Colonic mucosa (tissue), 4 donors: ENCODE measurements at regions not wholly inside any gene's neighbourhood (a gene's known extent, or its start where the extent isn't known, plus 50 kb on each side); places are given as distances from the start of the nearest gene placed in this dataset.

Experiments used
- DNase-seq: peaks from one replicate; pipeline ENCODE4 v3.0.0-alpha.2; 2020
- H3K27ac ChIP-seq: fragments of 200-600 bp; one replicate; pipeline ENCODE4 v1.8.0; 2021
- H3K27me3 ChIP-seq: fragments of 200-600 bp; one replicate; pipeline ENCODE4 v1.8.0; 2021
- H3K36me3 ChIP-seq: fragments of 200-600 bp; one replicate; pipeline ENCODE4 v1.8.0; 2021
- H3K4me1 ChIP-seq: fragments of 200-600 bp; one replicate; pipeline ENCODE4 v1.8.0; 2021; ENCODE audit warnings: mild to moderate bottlenecking
- H3K4me3 ChIP-seq: fragments of 200-600 bp; one replicate; pipeline ENCODE4 v1.8.0; 2021
- H3K9ac ChIP-seq, 2 donors: one replicate each; pipeline ENCODE4 v1.7.0; 2013; ENCODE audit warnings: control low read depth in 2 of 2, low read depth in 2 of 2, low read length in 2 of 2
- H3K9me3 ChIP-seq: fragments of 200-600 bp; one replicate; pipeline ENCODE4 v1.8.0; 2021
- intact Hi-C: fragments of 100-400 bp; cut with DNase I; formaldehyde crosslinking; loops from one replicate; pipeline ENCODE4 v1.14.1; 2022
- TF ChIP-seq, protein P1 (sequence below): fragments of 200-600 bp; IDR thresholded peaks from one replicate; pipeline ENCODE4 v1.8.0; 2022; ENCODE audit warnings: antibody characterized with exemption, mild to moderate bottlenecking
- donor health status: healthy.
- donor health status: DM: no; HTN: no; CAD: no.
- donor health status: DM: no; HTN: no; CAD: no.

DNA sequence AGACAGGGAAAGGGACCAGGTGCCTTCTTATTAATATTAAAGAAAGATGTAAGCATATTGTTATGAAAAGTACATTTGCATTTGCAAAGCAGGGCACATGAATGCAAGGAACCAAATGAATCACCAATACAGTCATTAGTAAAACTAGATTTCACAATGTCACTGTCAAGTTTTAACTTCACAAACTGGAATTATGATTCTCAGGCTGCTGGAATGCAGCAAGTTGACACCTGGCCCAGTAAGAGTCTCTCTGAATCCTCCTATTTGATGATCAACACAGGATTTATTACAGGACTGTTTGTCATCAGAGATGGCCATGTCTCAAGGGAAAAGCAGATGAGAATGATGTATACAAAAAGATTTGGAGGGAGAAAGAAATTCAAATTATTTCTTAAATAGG, 72.9 kb upstream of the STK39 start:
- no peaks in the 10 kb centered on the region for H3K27me3 ChIP-seq
- no peaks in the 10 kb centered on the region for H3K9me3 ChIP-seq
- H3K36me3 ChIP-seq = no peaks in the 10 kb centered on the region
- no peak overlapping the region for H3K9ac ChIP-seq
- no peak overlapping the region for H3K27ac ChIP-seq
- intact Hi-C loops = no loop called here
- DNase-seq = no peak
- no peaks in the 10 kb centered on the region for H3K4me1 ChIP-seq
- H3K4me3 ChIP-seq = no peak overlapping the region
- TF ChIP-seq, protein P1, sequence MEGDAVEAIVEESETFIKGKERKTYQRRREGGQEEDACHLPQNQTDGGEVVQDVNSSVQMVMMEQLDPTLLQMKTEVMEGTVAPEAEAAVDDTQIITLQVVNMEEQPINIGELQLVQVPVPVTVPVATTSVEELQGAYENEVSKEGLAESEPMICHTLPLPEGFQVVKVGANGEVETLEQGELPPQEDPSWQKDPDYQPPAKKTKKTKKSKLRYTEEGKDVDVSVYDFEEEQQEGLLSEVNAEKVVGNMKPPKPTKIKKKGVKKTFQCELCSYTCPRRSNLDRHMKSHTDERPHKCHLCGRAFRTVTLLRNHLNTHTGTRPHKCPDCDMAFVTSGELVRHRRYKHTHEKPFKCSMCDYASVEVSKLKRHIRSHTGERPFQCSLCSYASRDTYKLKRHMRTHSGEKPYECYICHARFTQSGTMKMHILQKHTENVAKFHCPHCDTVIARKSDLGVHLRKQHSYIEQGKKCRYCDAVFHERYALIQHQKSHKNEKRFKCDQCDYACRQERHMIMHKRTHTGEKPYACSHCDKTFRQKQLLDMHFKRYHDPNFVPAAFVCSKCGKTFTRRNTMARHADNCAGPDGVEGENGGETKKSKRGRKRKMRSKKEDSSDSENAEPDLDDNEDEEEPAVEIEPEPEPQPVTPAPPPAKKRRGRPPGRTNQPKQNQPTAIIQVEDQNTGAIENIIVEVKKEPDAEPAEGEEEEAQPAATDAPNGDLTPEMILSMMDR = no peak

DNA sequence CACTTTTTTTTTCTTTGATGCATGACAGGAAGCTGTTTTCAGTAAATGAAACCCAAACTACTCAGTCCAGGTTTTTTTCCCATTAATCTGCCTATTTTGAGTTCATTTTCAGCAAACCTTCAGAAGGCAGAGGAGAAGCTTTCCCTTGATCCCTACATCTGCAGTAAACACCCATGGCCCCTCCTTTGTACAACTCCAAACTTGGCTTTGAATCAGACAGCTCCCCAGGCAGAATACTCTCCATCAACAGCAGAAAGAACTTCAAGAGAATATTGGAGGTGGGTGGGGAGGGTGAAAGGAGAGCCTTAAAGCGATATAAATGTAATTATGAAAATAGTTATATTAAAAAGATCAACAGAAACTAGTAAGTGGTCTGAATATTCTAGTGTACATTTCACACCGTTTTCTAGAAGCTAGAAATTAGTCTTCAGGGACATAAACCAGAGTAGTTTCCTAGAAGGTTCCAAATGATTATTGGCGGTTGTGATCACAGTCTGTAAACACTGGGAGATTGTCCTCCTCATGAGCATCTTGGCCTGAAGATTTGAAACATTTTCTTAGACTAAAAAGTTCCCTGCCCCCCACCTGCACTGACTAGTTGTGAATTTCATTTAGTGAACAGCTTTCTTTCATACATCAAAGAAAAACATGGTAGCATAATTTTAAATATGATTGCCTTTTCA, 75.1 kb upstream of the STK39 start:
- intact Hi-C loops = no loop called here
- TF ChIP-seq, protein P1 = no peak
- H3K4me3 ChIP-seq = no peak overlapping the region
- H3K9ac ChIP-seq = no peak overlapping the region
- no peaks in the 10 kb centered on the region for H3K9me3 ChIP-seq
- H3K4me1 ChIP-seq = no peaks in the 10 kb centered on the region
- no peak overlapping the region for H3K27ac ChIP-seq
- H3K27me3 ChIP-seq = no peaks in the 10 kb centered on the region
- no peaks in the 10 kb centered on the region for H3K36me3 ChIP-seq
- no peak for DNase-seq

DNA sequence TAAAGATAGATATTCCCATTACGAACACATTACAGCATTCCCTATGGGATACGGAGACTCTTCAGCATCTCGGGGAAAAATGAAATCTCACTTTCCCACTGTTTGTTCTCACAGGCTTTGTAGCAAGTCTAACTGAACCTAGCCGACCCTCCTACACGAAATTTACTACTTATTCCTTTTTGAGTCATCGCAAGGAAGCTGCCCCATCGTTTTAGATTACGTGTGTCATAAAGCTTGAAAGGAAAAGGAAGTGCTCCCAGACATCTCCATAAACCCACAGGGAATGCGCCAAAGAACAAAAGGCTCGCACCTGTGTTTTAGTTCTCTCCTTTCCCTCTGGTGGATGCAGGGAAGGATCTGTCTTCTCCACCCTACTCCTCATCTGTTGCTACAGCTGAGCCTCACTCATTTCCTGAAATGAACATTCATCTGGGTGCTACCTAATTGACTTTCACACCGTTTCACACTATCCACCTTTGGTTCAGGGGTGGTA, 76.2 kb upstream of the STK39 start:
- no peak for DNase-seq
- TF ChIP-seq, protein P1 = no peak
- intact Hi-C loops = no loop called here
- Histone ChIP-seq H3K9me3 (no peaks in the 10 kb centered on the region), H3K4me3 (no peak overlapping the region), H3K27ac (no peak overlapping the region), H3K4me1 (no peaks in the 10 kb centered on the region), H3K9ac (no peak overlapping the region), H3K27me3 (no peaks in the 10 kb centered on the region), H3K36me3 (no peaks in the 10 kb centered on the region)

DNA sequence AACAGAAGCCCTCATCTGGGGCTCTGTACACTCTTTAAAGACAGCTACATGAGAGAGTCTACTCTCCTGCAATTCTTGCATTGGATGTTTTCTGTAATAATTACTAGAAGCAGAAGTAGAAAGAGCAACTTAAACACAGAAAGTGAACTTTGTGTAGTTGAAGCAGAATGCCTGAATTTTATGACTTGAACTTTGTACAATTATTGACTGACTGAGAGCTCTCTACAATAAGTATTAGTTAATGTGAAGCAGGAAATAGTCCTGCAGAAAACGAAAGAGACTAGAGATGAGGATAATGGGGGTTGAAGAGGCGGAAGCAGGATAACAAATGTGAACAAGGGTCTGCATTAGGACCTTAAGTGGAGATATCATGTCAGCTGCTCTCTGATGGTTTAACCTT, 79.2 kb upstream of the STK39 start:
- H3K9ac ChIP-seq = no peak overlapping the region
- no peak overlapping the region for H3K27ac ChIP-seq
- H3K27me3 ChIP-seq = no peaks in the 10 kb centered on the region
- no peaks in the 10 kb centered on the region for H3K9me3 ChIP-seq
- no peak for DNase-seq
- H3K36me3 ChIP-seq = no peaks in the 10 kb centered on the region
- intact Hi-C loops = no loop called here
- H3K4me1 ChIP-seq = no peaks in the 10 kb centered on the region
- TF ChIP-seq, protein P1 = no peak
- H3K4me3 ChIP-seq = no peak overlapping the region

DNA sequence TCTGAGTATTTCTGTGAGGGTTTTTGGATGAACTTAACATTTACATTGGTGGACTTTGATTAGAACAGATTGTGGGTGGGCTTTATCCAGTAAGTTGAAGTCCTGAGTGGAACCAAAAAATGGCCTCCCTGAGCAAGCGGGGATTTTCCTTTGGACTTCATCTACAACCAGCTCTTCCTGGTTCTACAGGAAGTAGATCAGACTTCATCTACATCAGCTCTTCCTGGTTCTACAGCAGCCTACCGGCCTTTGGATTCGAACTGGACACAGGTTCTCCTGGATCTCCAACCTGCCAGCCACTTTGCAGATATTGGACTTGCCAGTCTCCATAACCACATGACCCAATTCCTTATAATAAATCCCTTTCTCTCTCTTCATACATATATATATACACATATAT, 79.9 kb upstream of the STK39 start:
- Histone ChIP-seq H3K27me3 (no peaks in the 10 kb centered on the region), H3K36me3 (no peaks in the 10 kb centered on the region)
- TF ChIP-seq, protein P1 = no peak

More for the DNA sequence above, 79.9 kb upstream of the STK39 start:
- H3K27ac ChIP-seq = no peak overlapping the region
- intact Hi-C loops = no loop called here
- DNase-seq = no peak
- no peaks in the 10 kb centered on the region for H3K4me1 ChIP-seq
- H3K4me3 ChIP-seq = no peak overlapping the region
- H3K9me3 ChIP-seq = no peaks in the 10 kb centered on the region
- H3K9ac ChIP-seq = no peak overlapping the region
